Keratinocyte (primary cell): ENCODE measurements at regions not wholly inside any gene's neighbourhood (a gene's known extent, or its start where the extent isn't known, plus 50 kb on each side); places are given as distances from the start of the nearest gene placed in this dataset.

Experiments
- DNase-seq: peaks from one replicate; pipeline ENCODE4 v3.0.0-alpha.2; 2011; ENCODE audit warnings: low read depth, missing footprints, low spot score
- FAIRE-seq: peaks from 2 replicates; lab custom pipeline; 2011; peaks lifted over from hg19 to GRCh38; lab: Jason Lieb, UNC
- H2AFZ ChIP-seq: 2 replicates; pipeline ENCODE4 v1.6.0; 2012; ENCODE audit warnings: low read length, control low read depth, inconsistent platforms; ENCODE audit not compliant: control insufficient read depth
- H3K27ac ChIP-seq: 2 replicates; pipeline ENCODE4 v1.5.1; 2011; ENCODE audit warnings: low read length; ENCODE audit not compliant: control insufficient read depth, insufficient read depth
- H3K27me3 ChIP-seq: 3 replicates; pipeline ENCODE4 v1.6.0; 2011; ENCODE audit warnings: low read length; ENCODE audit not compliant: control insufficient read depth, insufficient read depth; ENCODE audit errors: extremely low read depth
- H3K36me3 ChIP-seq, 2 experiments: 2 replicates in 1 of 2; 3 replicates in 1 of 2; pipeline ENCODE4 v1.5.1; 2011; ENCODE audit warnings: low read length in 2 of 2, mild to moderate bottlenecking in 1 of 2; ENCODE audit not compliant: control insufficient read depth in 2 of 2, insufficient read depth in 2 of 2; ENCODE audit errors: extremely low read depth in 1 of 2
- H3K4me1 ChIP-seq: 3 replicates; pipeline ENCODE4 v1.5.1; 2011; ENCODE audit warnings: low read length; ENCODE audit not compliant: control insufficient read depth, insufficient read depth; ENCODE audit errors: extremely low read depth
- H3K4me2 ChIP-seq: 3 replicates; pipeline ENCODE4 v1.6.0; 2011; ENCODE audit warnings: low read depth, low read length; ENCODE audit not compliant: control insufficient read depth, insufficient read depth; ENCODE audit errors: extremely low read depth
- H3K4me3 ChIP-seq, 3 experiments: fragments of 200-600 bp in 1 of 3; sonication (generic) in 1 of 3; 2 replicates in 2 of 3; 3 replicates in 1 of 3; pipeline ENCODE4 v1.5.1; 2011 to 2016; ENCODE audit warnings: low read length in 3 of 3, mild to moderate bottlenecking in 3 of 3, control low read depth in 2 of 3, inconsistent platforms in 1 of 3, low read depth in 1 of 3, mixed read lengths in 1 of 3, mixed run types in 1 of 3, moderate library complexity in 1 of 3; ENCODE audit not compliant: control insufficient read depth in 2 of 3, insufficient read depth in 2 of 3; ENCODE audit errors: extremely low read depth in 1 of 3
- H3K79me2 ChIP-seq: 2 replicates; pipeline ENCODE4 v1.6.0; 2012; ENCODE audit warnings: low read length; ENCODE audit not compliant: control insufficient read depth, insufficient read depth
- H3K9ac ChIP-seq: 3 replicates; pipeline ENCODE4 v1.6.0; 2011; ENCODE audit warnings: low read length; ENCODE audit not compliant: control insufficient read depth, insufficient read depth; ENCODE audit errors: extremely low read depth
- H3K9me1 ChIP-seq: 3 replicates; pipeline ENCODE4 v1.6.0; 2011; ENCODE audit warnings: low read length; ENCODE audit not compliant: control insufficient read depth, insufficient read depth; ENCODE audit errors: extremely low read depth
- H3K9me3 ChIP-seq: 2 replicates; pipeline ENCODE4 v1.5.1; 2012; ENCODE audit warnings: low read depth, low read length; ENCODE audit not compliant: control insufficient read depth
- H4K20me1 ChIP-seq: 3 replicates; pipeline ENCODE4 v1.6.0; 2011; ENCODE audit warnings: low read length; ENCODE audit not compliant: control insufficient read depth, insufficient read depth; ENCODE audit errors: extremely low read depth
- EZH2 ChIP-seq: IDR thresholded peaks from one replicate; pipeline ENCODE4 v1.6.1; 2012; ENCODE audit warnings: inconsistent platforms, mild to moderate bottlenecking, low read length, moderate library complexity
- dilution Hi-C: fragments of 300-500 bp; cut with MboI; formaldehyde crosslinking; loops from one replicate; pipeline ENCODE4 v1.7.0; 2020; ENCODE audit warnings: low sequenced_read_pairs; ENCODE audit not compliant: extremely low pct_ligation_motif_present
- TF ChIP-seq, protein P1 (sequence below), 3 experiments: IDR thresholded peaks in 1 of 3; conservative IDR thresholded peaks in 1 of 3; optimal IDR thresholded peaks in 1 of 3; 2 replicates in 2 of 3; 3 replicates in 1 of 3; pipeline versions ENCODE3 to v1.5.1; 2011; ENCODE audit warnings: low read length in 3 of 3, mild to moderate bottlenecking in 3 of 3, moderate library complexity in 2 of 3, control low read depth in 1 of 3, inconsistent platforms in 1 of 3; ENCODE audit not compliant: insufficient read depth in 2 of 3; ENCODE audit errors: extremely low read depth in 1 of 3

DNA sequence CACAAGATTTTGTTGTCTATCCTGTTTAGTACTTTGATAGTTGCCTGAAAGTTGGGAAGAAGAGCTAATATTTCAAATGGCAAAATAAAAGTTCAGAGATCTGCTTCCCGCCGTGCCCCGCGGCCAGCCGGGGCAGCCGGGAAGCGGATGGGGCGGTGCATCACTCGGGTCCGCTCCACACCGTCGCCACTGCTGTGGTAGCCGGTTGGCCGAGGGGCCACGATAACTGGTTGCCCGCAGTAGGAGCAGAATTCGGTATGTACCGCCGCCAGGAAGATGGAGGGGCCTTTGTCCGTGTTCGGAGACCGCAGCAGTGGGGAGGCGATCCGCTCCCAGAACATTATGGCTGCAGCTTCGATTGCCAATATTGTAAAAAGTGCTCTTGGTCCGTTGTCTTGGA is 427.2 kb upstream of the PDE3A start:
- no peak for FAIRE-seq

DNA sequence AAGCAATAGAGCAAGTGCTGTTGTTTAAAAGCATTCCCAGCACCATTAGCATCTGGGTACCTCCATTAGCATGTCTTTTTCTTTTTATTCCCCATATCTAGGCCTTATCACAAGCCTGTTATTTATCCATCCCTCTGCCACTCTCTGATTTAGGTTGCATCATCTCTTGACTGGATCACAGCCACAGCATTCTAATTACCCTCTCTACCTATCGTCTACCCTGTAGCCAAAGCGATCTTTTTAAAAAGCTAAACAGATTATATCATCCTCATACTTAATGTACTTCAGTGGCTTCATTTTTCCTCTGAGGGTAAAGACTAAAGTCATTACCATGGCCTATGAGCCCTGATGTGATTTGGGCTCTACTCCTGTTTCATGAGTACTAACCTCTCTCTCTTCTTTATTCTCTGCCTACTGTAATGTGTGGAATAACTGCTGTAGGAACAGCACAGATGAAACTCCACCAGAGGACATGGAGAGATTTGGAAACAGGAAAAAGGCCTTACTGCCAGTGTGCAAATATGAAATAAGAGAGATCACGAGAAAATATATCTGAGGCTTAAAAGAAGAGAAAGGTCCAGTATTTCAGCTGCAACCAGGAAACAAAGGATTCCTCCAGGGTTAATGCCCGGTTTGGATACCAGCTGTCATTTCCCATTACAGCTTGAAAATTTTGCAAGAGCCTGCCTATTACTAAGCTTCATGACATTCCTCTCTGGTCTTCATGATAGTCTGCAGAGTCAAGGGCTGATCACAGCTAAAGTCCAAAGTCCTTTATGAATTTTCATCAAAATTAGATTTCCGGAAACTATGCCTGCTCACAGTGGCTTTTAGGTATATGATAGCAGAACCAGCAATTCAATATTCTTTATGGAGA is 422.5 kb upstream of the PDE3A start:
- Histone ChIP-seq H3K27me3 (no peaks in the 10 kb centered on the region), H3K36me3 (no peaks in the 10 kb centered on the region), H3K79me2 (no peaks in the 10 kb centered on the region), H3K4me3 (no peak overlapping the region), H3K9ac (no peak overlapping the region), H3K4me1 (no peaks in the 10 kb centered on the region), H3K4me2 (no peak overlapping the region), H4K20me1 (no peaks in the 10 kb centered on the region), H2AFZ (no peak overlapping the region), H3K9me1 (no peaks in the 10 kb centered on the region), H3K27ac (no peak overlapping the region), H3K9me3 (no peaks in the 10 kb centered on the region)
- FAIRE-seq (no peak), DNase-seq (no peak)
- dilution Hi-C loops, result no loop called here
- TF ChIP-seq, protein P1, sequence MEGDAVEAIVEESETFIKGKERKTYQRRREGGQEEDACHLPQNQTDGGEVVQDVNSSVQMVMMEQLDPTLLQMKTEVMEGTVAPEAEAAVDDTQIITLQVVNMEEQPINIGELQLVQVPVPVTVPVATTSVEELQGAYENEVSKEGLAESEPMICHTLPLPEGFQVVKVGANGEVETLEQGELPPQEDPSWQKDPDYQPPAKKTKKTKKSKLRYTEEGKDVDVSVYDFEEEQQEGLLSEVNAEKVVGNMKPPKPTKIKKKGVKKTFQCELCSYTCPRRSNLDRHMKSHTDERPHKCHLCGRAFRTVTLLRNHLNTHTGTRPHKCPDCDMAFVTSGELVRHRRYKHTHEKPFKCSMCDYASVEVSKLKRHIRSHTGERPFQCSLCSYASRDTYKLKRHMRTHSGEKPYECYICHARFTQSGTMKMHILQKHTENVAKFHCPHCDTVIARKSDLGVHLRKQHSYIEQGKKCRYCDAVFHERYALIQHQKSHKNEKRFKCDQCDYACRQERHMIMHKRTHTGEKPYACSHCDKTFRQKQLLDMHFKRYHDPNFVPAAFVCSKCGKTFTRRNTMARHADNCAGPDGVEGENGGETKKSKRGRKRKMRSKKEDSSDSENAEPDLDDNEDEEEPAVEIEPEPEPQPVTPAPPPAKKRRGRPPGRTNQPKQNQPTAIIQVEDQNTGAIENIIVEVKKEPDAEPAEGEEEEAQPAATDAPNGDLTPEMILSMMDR (optimal IDR thresholded peaks at IDR 0.05 in 1 of 3, IDR thresholded peaks at IDR 0.05 in 1 of 3, conservative IDR thresholded peaks at IDR 0.05 in 1 of 3; ENCODE audit: extremely low read depth in 1 of 3, insufficient read depth in 2 of 3, low read length in 3 of 3), result no peak
- no peak for TF ChIP-seq EZH2

More for the DNA sequence above, 427.2 kb upstream of the PDE3A start:
- Histone ChIP-seq H3K9me3 (no peaks in the 10 kb centered on the region), H3K9ac (no peak overlapping the region), H3K4me1 (no peaks in the 10 kb centered on the region), H4K20me1 (no peaks in the 10 kb centered on the region), H3K4me3 (no peak overlapping the region), H3K27ac (no peak overlapping the region), H3K4me2 (no peak overlapping the region), H2AFZ (no peak overlapping the region), H3K27me3 (no peaks in the 10 kb centered on the region), H3K36me3 (no peaks in the 10 kb centered on the region), H3K79me2 (no peaks in the 10 kb centered on the region), H3K9me1 (no peaks in the 10 kb centered on the region)
- dilution Hi-C loops, result no loop called here
- TF ChIP-seq EZH2, result no peak
- TF ChIP-seq, protein P1 (optimal IDR thresholded peaks at IDR 0.05 in 1 of 3, IDR thresholded peaks at IDR 0.05 in 1 of 3, conservative IDR thresholded peaks at IDR 0.05 in 1 of 3; ENCODE audit: extremely low read depth in 1 of 3, insufficient read depth in 2 of 3, low read length in 3 of 3), result no peak
- DNase-seq, result no peak
